ENCODE measurements at regions not wholly inside any gene's neighbourhood (a gene's known extent, or its start where the extent isn't known, plus 50 kb on each side); places are given as distances from the start of the nearest gene placed in this dataset.

GRCh38 chr4:126172126-126172525 is 857.4 kb downstream of the FAT4 start:
- TF ChIP-seq CTCF (IDR thresholded peaks at IDR 0.05), result no peak
- TF ChIP-seq POLR2A (IDR thresholded peaks at IDR 0.05), result no peak
- no peak for TF ChIP-seq EP300 (IDR thresholded peaks at IDR 0.05)
